Vagina (tissue), 2 donors: ENCODE measurements at regions not wholly inside any gene's neighbourhood (a gene's known extent, or its start where the extent isn't known, plus 50 kb on each side); places are given as distances from the start of the nearest gene placed in this dataset.
A peak's percentile ranks its signal among the peaks of the same experiment; 100 is the strongest.

Source experiments
- DNase-seq, 2 donors: peaks; one replicate each; pipeline ENCODE4 v3.0.0-alpha.2; 2017; ENCODE audit errors: extremely low spot score in 2 of 2
- H3K27ac ChIP-seq: fragments of 200-600 bp; sonication (generic); one replicate; pipeline ENCODE4 v1.5.1; 2019
- H3K27me3 ChIP-seq: fragments of 200-600 bp; sonication (generic); one replicate; pipeline ENCODE4 v1.5.1; 2019
- H3K36me3 ChIP-seq, 2 donors: fragments of 200-600 bp; sonication (generic); one replicate each; pipeline ENCODE4 v1.5.1; 2017 to 2019
- H3K4me1 ChIP-seq: fragments of 200-600 bp; sonication (generic); one replicate; pipeline ENCODE4 v1.5.1; 2019
- H3K4me3 ChIP-seq, 2 donors: fragments of 200-600 bp; sonication (generic); 1 replicate in 1 of 2; 2 replicates in 1 of 2; pipeline ENCODE4 v1.5.1; 2016 to 2019
- H3K9me3 ChIP-seq: fragments of 200-600 bp; sonication (generic); one replicate; pipeline ENCODE4 v1.5.1; 2019
- CTCF ChIP-seq, 3 experiments: fragments of 450-650 bp in 2 of 3; fragments of 200-600 bp in 1 of 3; sonication (generic) in 1 of 3; IDR thresholded peaks; one replicate each; pipeline ENCODE4 v1.5.1; 2017 to 2019; ENCODE audit warnings: antibody characterized with exemption in 3 of 3, mild to moderate bottlenecking in 2 of 3, moderate library complexity in 2 of 3
- POLR2A ChIP-seq, 2 donors: fragments of 450-650 bp; IDR thresholded peaks; one replicate each; pipeline ENCODE4 v1.6.1; 2017; ENCODE audit warnings: antibody characterized with exemption in 2 of 2, mild to moderate bottlenecking in 2 of 2, moderate library complexity in 2 of 2
- POLR2AphosphoS5 ChIP-seq, 2 donors: sonication (generic); formaldehyde crosslinking; IDR thresholded peaks; one replicate each; pipeline ENCODE4 v1.9.0; 2017; ENCODE audit warnings: antibody characterized with exemption in 2 of 2, mild to moderate bottlenecking in 2 of 2, low read depth in 1 of 2; ENCODE audit not compliant: insufficient read depth in 1 of 2
- intact Hi-C: fragments of 100-400 bp; cut with DNase I; formaldehyde crosslinking; loops from one replicate; pipeline ENCODE4 v1.15.1; 2023

DNA sequence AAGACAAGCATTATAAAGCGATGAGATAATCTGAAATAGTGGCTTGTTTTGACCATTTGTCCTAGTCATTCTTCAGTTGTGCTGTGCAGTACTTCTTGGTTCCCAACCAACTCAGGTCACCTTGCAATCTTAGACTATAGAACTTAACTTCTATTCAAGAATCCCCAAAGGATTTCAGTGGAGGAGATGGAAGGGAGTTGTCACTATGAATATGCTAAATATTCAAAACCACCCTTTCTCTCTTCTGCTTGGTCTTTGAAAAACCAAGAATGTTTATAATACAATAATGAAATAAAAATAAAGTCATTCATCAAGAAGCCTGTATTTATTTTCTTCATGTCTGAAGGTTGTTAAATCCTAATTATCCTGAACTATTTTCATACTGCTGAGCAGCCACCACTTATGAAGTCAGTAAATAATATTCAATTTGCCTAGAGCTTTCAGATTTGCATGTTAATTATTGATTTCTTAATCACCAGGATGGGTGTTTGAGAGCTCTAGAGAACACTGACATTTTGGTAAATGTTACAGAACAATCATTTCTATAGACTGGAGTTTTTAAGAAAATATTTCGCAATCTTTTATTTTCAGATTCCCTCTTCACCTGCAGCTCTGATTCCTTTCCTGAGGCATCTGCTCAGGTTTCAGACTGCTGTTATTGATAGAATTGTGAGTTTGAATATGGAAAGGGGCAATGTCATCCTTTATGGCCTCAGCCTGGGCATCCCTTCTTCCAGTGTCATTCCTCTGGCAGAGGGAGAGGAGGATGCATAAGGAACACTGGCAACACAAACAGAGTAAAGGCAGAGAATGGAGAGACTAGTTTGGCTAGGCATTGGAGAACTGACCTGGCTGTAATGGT, 91.5 kb upstream of the USP47 start:
- Histone ChIP-seq H3K9me3 (no peaks in the 10 kb centered on the region), H3K27ac (no peak overlapping the region), H3K4me1 (no peaks in the 10 kb centered on the region), H3K36me3 (no peaks in the 10 kb centered on the region), H3K4me3 (no peak overlapping the region), H3K27me3 (no peaks in the 10 kb centered on the region)
- peak in 1 of 2 donors; percentile 56 for DNase-seq
- no peak for TF ChIP-seq CTCF (IDR thresholded peaks at IDR 0.05)
- TF ChIP-seq POLR2AphosphoS5 (IDR thresholded peaks at IDR 0.05; ENCODE audit: insufficient read depth in 1 of 2, low read depth in 1 of 2) = no peak
- no peak for TF ChIP-seq POLR2A (IDR thresholded peaks at IDR 0.05)
- intact Hi-C loops = no loop called here

GRCh38 chr11:11748706-11749365, 92.9 kb upstream of the USP47 start:
- Histone ChIP-seq H3K27me3 (no peaks in the 10 kb centered on the region), H3K27ac (no peak overlapping the region), H3K36me3 (no peaks in the 10 kb centered on the region), H3K9me3 (no peaks in the 10 kb centered on the region), H3K4me1 (no peaks in the 10 kb centered on the region), H3K4me3 (no peak overlapping the region)
- peak in 1 of 2 donors; percentile 49 for DNase-seq
- intact Hi-C loops = no loop called here
- no peak for TF ChIP-seq CTCF (IDR thresholded peaks at IDR 0.05)
- TF ChIP-seq POLR2AphosphoS5 (IDR thresholded peaks at IDR 0.05; ENCODE audit: insufficient read depth in 1 of 2, low read depth in 1 of 2) = no peak
- TF ChIP-seq POLR2A (IDR thresholded peaks at IDR 0.05) = no peak

GRCh38 chr11:11747570-11747969, 94.2 kb upstream of the USP47 start:
- intact Hi-C loops = no loop called here
- TF ChIP-seq CTCF (IDR thresholded peaks at IDR 0.05) (no peak), POLR2AphosphoS5 (IDR thresholded peaks at IDR 0.05; ENCODE audit: insufficient read depth in 1 of 2, low read depth in 1 of 2) (no peak), POLR2A (IDR thresholded peaks at IDR 0.05) (no peak)
- H3K9me3 ChIP-seq = no peaks in the 10 kb centered on the region
- H3K36me3 ChIP-seq = no peaks in the 10 kb centered on the region
- no peak overlapping the region for H3K27ac ChIP-seq
- H3K27me3 ChIP-seq = no peaks in the 10 kb centered on the region
- no peak for DNase-seq
- no peaks in the 10 kb centered on the region for H3K4me1 ChIP-seq
- H3K4me3 ChIP-seq = no peak overlapping the region

DNA sequence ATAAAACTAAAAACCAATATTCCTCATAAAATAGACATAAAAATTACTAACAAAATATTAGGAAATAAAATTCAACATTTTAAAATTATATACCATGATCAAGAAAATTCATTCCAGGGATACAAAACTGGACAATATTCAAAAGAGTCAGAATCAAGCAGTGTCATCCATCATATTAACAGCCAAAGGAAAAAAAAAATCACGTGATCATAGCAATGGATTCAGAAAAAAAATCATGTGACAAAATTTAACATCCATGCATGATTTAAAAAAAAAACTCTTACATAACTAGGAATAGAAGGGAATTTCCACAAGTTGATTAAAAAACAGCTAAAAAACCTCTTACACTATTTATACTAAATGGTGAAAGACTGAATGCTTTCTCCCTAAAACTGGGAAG, 95.3 kb upstream of the USP47 start:
- no peaks in the 10 kb centered on the region for H3K9me3 ChIP-seq
- no peaks in the 10 kb centered on the region for H3K36me3 ChIP-seq
- H3K4me1 ChIP-seq = no peaks in the 10 kb centered on the region
- H3K4me3 ChIP-seq = no peak overlapping the region
- intact Hi-C loops = no loop called here
- no peak for DNase-seq
- no peaks in the 10 kb centered on the region for H3K27me3 ChIP-seq
- TF ChIP-seq POLR2AphosphoS5 (IDR thresholded peaks at IDR 0.05; ENCODE audit: insufficient read depth in 1 of 2, low read depth in 1 of 2) = no peak
- no peak overlapping the region for H3K27ac ChIP-seq

- no peaks in the 10 kb centered on the region for H3K27me3 ChIP-seq
- H3K4me3 ChIP-seq = no peak overlapping the region
- TF ChIP-seq CTCF (IDR thresholded peaks at IDR 0.05) (no peak), POLR2A (IDR thresholded peaks at IDR 0.05) (no peak), POLR2AphosphoS5 (IDR thresholded peaks at IDR 0.05; ENCODE audit: insufficient read depth in 1 of 2, low read depth in 1 of 2) (no peak)
- H3K4me1 ChIP-seq = no peaks in the 10 kb centered on the region
- H3K36me3 ChIP-seq = no peaks in the 10 kb centered on the region
- intact Hi-C loops = no loop called here
- no peaks in the 10 kb centered on the region for H3K9me3 ChIP-seq
- H3K27ac ChIP-seq = no peak overlapping the region
- DNase-seq = peak in 1 of 2 donors; percentile 34
These were observed 98.6 kb upstream of the USP47 start for GRCh38 chr11:11743216-11743615.
